Thoracic aorta (tissue), 2 donors: ENCODE measurements at regions not wholly inside any gene's neighbourhood (a gene's known extent, or its start where the extent isn't known, plus 50 kb on each side); places are given as distances from the start of the nearest gene placed in this dataset.
"Not testable (repeated sequence)": the region's sequence is repeated elsewhere in the genome, so short reads cannot be mapped to it uniquely, and the experiment has no call there.

ENCODE experiments used
- ATAC-seq: fragments of 150-250 bp; one replicate; pipeline ENCODE4 v1.8.0; 2017; ENCODE audit warnings: low read depth; ENCODE audit not compliant: insufficient number of reproducible peaks, low FRiP score
- DNase-seq: peaks from one replicate; pipeline ENCODE4 v3.0.0-alpha.2; 2020; ENCODE audit warnings: low spot score
- H3K27ac ChIP-seq, 2 donors: fragments of 200-600 bp; sonication (generic); 1 replicate in 1 of 2; 2 replicates in 1 of 2; pipeline ENCODE4 v1.5.1; 2016; ENCODE audit warnings: mild to moderate bottlenecking in 2 of 2, moderate library complexity in 2 of 2
- H3K27me3 ChIP-seq: fragments of 200-600 bp; sonication (generic); replicated peaks from 2 replicates; pipeline ENCODE4 v1.6.0; 2016; ENCODE audit warnings: mild to moderate bottlenecking; ENCODE audit not compliant: insufficient read depth
- H3K36me3 ChIP-seq: fragments of 200-600 bp; sonication (generic); one replicate; pipeline ENCODE4 v1.5.1; 2016
- H3K4me1 ChIP-seq, 2 donors: fragments of 200-600 bp; sonication (generic); 1 replicate in 1 of 2; 2 replicates in 1 of 2; pipeline versions ENCODE4 v1.5.1 to v1.6.0; 2016; ENCODE audit warnings: low read depth in 2 of 2, mild to moderate bottlenecking in 1 of 2; ENCODE audit not compliant: control insufficient read depth in 1 of 2
- H3K4me3 ChIP-seq: fragments of 200-600 bp; sonication (generic); 2 replicates; pipeline ENCODE4 v1.5.1; 2016; ENCODE audit warnings: mild to moderate bottlenecking
- H3K9me3 ChIP-seq: fragments of 200-600 bp; sonication (generic); 2 replicates; pipeline ENCODE4 v1.5.1; 2016
- TF ChIP-seq, protein P1 (sequence below): fragments of 200-600 bp; sonication (generic); IDR thresholded peaks from one replicate; pipeline ENCODE4 v1.5.1; 2019; ENCODE audit warnings: antibody characterized with exemption

- Histone ChIP-seq H3K27ac (no peak overlapping the region), H3K9me3 (no peaks in the 10 kb centered on the region), H3K36me3 (no peaks in the 10 kb centered on the region), H3K4me1 (peaks cover 9 to 15% of the 10 kb centered on the region in 2 donors), H3K4me3 (no peak overlapping the region), H3K27me3 (no peaks in the 10 kb centered on the region)
- TF ChIP-seq, protein P1, sequence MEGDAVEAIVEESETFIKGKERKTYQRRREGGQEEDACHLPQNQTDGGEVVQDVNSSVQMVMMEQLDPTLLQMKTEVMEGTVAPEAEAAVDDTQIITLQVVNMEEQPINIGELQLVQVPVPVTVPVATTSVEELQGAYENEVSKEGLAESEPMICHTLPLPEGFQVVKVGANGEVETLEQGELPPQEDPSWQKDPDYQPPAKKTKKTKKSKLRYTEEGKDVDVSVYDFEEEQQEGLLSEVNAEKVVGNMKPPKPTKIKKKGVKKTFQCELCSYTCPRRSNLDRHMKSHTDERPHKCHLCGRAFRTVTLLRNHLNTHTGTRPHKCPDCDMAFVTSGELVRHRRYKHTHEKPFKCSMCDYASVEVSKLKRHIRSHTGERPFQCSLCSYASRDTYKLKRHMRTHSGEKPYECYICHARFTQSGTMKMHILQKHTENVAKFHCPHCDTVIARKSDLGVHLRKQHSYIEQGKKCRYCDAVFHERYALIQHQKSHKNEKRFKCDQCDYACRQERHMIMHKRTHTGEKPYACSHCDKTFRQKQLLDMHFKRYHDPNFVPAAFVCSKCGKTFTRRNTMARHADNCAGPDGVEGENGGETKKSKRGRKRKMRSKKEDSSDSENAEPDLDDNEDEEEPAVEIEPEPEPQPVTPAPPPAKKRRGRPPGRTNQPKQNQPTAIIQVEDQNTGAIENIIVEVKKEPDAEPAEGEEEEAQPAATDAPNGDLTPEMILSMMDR: no peak
- ATAC-seq (no peak), DNase-seq (no peak)
Measured at GRCh38 chr5:124960266-124960665, 213.8 kb upstream of the ZNF608 start.

DNA sequence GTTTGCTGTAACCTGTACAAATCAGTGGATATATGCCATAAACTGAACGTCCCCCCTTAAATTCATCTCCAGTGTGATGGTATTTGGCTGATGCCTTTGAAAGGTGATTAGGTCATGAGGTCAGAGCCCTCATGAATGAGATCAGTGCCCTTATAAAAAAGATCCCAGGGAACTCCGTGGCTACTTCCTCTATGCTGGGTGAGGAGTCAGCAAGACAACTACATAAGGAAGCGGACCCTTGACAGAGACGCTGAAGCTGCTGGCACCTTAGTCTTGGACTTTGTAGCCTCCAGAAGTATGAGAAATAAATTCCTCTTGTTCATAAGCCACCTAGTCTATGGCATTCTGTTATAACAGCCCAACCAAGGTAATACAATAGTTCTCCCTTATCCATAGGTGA lies 215.1 kb upstream of the ZNF608 start:
- H3K36me3 ChIP-seq: no peaks in the 10 kb centered on the region
- TF ChIP-seq, protein P1: no peak
- H3K27ac ChIP-seq: no peak overlapping the region
- DNase-seq: no peak
- H3K4me3 ChIP-seq: no peak overlapping the region
- no peaks in the 10 kb centered on the region for H3K27me3 ChIP-seq
- peaks cover 5 to 11% of the 10 kb centered on the region in 2 donors for H3K4me1 ChIP-seq
- ATAC-seq: no peak
- no peaks in the 10 kb centered on the region for H3K9me3 ChIP-seq

DNA sequence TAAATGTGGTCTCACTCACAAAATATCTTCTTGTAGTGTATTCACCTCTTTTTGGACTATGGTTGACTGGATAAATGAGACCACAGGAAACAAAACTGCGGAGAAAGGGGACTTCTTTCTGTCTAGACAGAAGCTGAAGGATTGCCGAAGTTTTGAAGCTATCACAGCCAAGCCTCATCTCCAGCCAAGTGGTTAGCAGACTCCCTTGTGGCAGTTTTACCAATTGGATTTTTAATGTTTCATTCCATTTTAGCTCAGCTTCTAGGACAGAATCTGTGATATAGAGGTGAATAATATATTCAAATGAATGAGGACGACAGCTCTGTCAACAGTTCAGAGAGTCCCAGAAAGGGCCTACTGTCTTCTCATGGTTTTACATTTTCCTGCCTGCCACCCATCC lies 215.7 kb upstream of the ZNF608 start:
- TF ChIP-seq, protein P1: no peak
- no peak for DNase-seq
- peaks cover 4 to 7% of the 10 kb centered on the region in 2 donors for H3K4me1 ChIP-seq
- no peaks in the 10 kb centered on the region for H3K27me3 ChIP-seq
- H3K27ac ChIP-seq: no peak overlapping the region
- ATAC-seq: no peak
- H3K9me3 ChIP-seq: no peaks in the 10 kb centered on the region
- H3K4me3 ChIP-seq: no peak overlapping the region
- no peaks in the 10 kb centered on the region for H3K36me3 ChIP-seq

DNA sequence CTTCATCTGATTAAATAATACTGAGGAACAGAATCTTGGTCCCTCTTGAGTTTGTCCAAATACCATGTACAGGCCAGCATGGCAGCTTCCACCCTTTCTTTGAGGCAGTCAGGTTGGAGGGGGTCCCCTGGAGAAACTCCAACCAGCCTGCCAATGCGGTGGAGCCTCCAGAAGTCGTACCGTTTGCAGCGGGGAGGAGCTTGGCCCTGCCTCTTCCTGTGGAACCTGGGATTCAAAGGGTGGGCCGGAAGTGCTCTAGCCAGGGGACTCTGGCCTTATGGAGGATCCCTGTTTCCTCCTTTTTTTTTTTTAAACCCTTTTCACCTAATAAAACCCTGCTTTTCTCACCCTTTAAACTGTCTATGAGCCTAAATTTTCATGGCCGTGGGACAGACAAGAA lies 216.3 kb upstream of the ZNF608 start:
- H3K4me3 ChIP-seq: no peak overlapping the region
- no peak for DNase-seq
- ATAC-seq: no peak
- no peaks in the 10 kb centered on the region for H3K9me3 ChIP-seq
- peaks cover 0 to under 1% of the 10 kb centered on the region in 2 donors for H3K4me1 ChIP-seq
- TF ChIP-seq, protein P1: no peak
- H3K27me3 ChIP-seq: no peaks in the 10 kb centered on the region
- no peaks in the 10 kb centered on the region for H3K36me3 ChIP-seq
- H3K27ac ChIP-seq: no peak overlapping the region

- H3K9me3 ChIP-seq: no peaks in the 10 kb centered on the region
- no peak overlapping the region for H3K27ac ChIP-seq
- TF ChIP-seq, protein P1: no peak
- H3K4me1 ChIP-seq: no peaks in the 10 kb centered on the region
- no peak overlapping the region for H3K4me3 ChIP-seq
- no peaks in the 10 kb centered on the region for H3K27me3 ChIP-seq
- ATAC-seq (no peak), DNase-seq (no peak)
- H3K36me3 ChIP-seq: no peaks in the 10 kb centered on the region
Measured at GRCh38 chr5:124963236-124963919, 216.9 kb upstream of the ZNF608 start.

- not testable (repeated sequence) for H3K36me3 ChIP-seq, H3K4me1 ChIP-seq, H3K4me3 ChIP-seq, DNase-seq, H3K9me3 ChIP-seq, H3K27ac ChIP-seq, ATAC-seq, H3K27me3 ChIP-seq
Measured at GRCh38 chr5:124966741-124967140, 220.3 kb upstream of the ZNF608 start.

DNA sequence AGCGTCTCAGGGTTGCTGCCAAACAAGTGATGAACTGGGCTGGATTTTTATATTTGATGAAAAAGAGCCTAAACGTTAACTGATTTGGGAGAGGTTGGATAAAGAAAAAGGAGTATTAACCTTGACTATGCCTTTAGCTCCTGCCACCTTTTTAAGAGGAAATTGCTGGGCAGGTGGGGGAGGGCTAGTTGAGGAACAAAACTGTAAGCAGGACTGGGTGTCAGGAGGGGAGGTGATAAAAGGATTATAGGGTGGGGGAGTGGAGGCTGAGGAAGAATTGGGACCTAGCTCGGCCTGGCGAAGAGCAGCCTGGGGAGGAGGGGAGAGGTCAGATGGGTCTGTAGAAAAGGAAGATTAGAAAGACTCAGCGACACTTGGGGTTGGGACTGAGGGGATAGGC lies 223.9 kb upstream of the ZNF608 start:
- not testable (repeated sequence) for H3K27ac ChIP-seq, H3K27me3 ChIP-seq, H3K9me3 ChIP-seq, DNase-seq, H3K4me3 ChIP-seq, ATAC-seq, H3K36me3 ChIP-seq, H3K4me1 ChIP-seq
